ENCODE measurements at regions not wholly inside any gene's neighbourhood (a gene's known extent, or its start where the extent isn't known, plus 50 kb on each side); places are given as distances from the start of the nearest gene placed in this dataset.

- H3K27ac ChIP-seq = no peak overlapping the region
- no peaks in the 10 kb centered on the region for H3K9me3 ChIP-seq
- H3K4me3 ChIP-seq = no peak overlapping the region
- H3K4me1 ChIP-seq = no peaks in the 10 kb centered on the region
- no peaks in the 10 kb centered on the region for H3K27me3 ChIP-seq
- TF ChIP-seq EP300 (IDR thresholded peaks at IDR 0.05) (no peak), POLR2AphosphoS5 (IDR thresholded peaks at IDR 0.05) (no peak), CTCF (IDR thresholded peaks at IDR 0.05) (no peak), POLR2A (IDR thresholded peaks at IDR 0.05) (no peak)
- H3K36me3 ChIP-seq = no peaks in the 10 kb centered on the region
- DNase-seq (ENCODE audit: low spot score in 2 of 2) = no peak
Measured at GRCh38 chr1:199669916-199670315, 357.6 kb upstream of the NR5A2 start.

- H3K27me3 ChIP-seq = no peaks in the 10 kb centered on the region
- TF ChIP-seq EP300 (IDR thresholded peaks at IDR 0.05) (no peak), CTCF (IDR thresholded peaks at IDR 0.05) (no peak), POLR2A (IDR thresholded peaks at IDR 0.05) (no peak), POLR2AphosphoS5 (IDR thresholded peaks at IDR 0.05) (no peak)
- no peak overlapping the region for H3K4me3 ChIP-seq
- WGBS = 89% methylated on average over 3 of the region's 3 CpGs
- H3K27ac ChIP-seq = no peak overlapping the region
- no peaks in the 10 kb centered on the region for H3K9me3 ChIP-seq
- no peaks in the 10 kb centered on the region for H3K36me3 ChIP-seq
- no peaks in the 10 kb centered on the region for H3K4me1 ChIP-seq
- no peak for DNase-seq (ENCODE audit: low spot score in 2 of 2)
Measured at GRCh38 chr1:199671684-199672083, 355.8 kb upstream of the NR5A2 start.

GRCh38 chr1:199675937-199676336, 351.6 kb upstream of the NR5A2 start:
- no peak for DNase-seq (ENCODE audit: low spot score in 2 of 2)
- no peaks in the 10 kb centered on the region for H3K9me3 ChIP-seq
- TF ChIP-seq CTCF (IDR thresholded peaks at IDR 0.05) (no peak), EP300 (IDR thresholded peaks at IDR 0.05) (no peak), POLR2A (IDR thresholded peaks at IDR 0.05) (no peak), POLR2AphosphoS5 (IDR thresholded peaks at IDR 0.05) (no peak)
- H3K27ac ChIP-seq = no peak overlapping the region
- no peak overlapping the region for H3K4me3 ChIP-seq
- 86% methylated on average over 3 of the region's 3 CpGs for WGBS
- no peaks in the 10 kb centered on the region for H3K36me3 ChIP-seq
- no peaks in the 10 kb centered on the region for H3K4me1 ChIP-seq
- H3K27me3 ChIP-seq = no peaks in the 10 kb centered on the region

- H3K27me3 ChIP-seq = no peaks in the 10 kb centered on the region
- no peak for DNase-seq (ENCODE audit: low spot score in 2 of 2)
- WGBS = 35% methylated on average over 1 of the region's 1 CpG
- no peaks in the 10 kb centered on the region for H3K4me1 ChIP-seq
- TF ChIP-seq EP300 (IDR thresholded peaks at IDR 0.05) = no peak
- no peak for TF ChIP-seq CTCF (IDR thresholded peaks at IDR 0.05)
- no peak for TF ChIP-seq POLR2A (IDR thresholded peaks at IDR 0.05)
- TF ChIP-seq POLR2AphosphoS5 (IDR thresholded peaks at IDR 0.05) = no peak
- H3K9me3 ChIP-seq = no peaks in the 10 kb centered on the region
- H3K36me3 ChIP-seq = no peaks in the 10 kb centered on the region
- H3K27ac ChIP-seq = no peak overlapping the region
- no peak overlapping the region for H3K4me3 ChIP-seq
Measured at GRCh38 chr1:199678771-199679170, 348.7 kb upstream of the NR5A2 start.

- Histone ChIP-seq H3K27ac (no peak overlapping the region), H3K4me1 (no peaks in the 10 kb centered on the region), H3K27me3 (no peaks in the 10 kb centered on the region), H3K9me3 (no peaks in the 10 kb centered on the region), H3K4me3 (no peak overlapping the region), H3K36me3 (no peaks in the 10 kb centered on the region)
- TF ChIP-seq EP300 (IDR thresholded peaks at IDR 0.05) (no peak), POLR2A (IDR thresholded peaks at IDR 0.05) (no peak), POLR2AphosphoS5 (IDR thresholded peaks at IDR 0.05) (no peak), CTCF (IDR thresholded peaks at IDR 0.05) (no peak)
- DNase-seq (ENCODE audit: low spot score in 2 of 2) = no peak
Measured at GRCh38 chr1:199682081-199682480, 345.4 kb upstream of the NR5A2 start.

Data from suprapubic skin (tissue), 4 donors.